ENCODE measurements at regions not wholly inside any gene's neighbourhood (a gene's known extent, or its start where the extent isn't known, plus 50 kb on each side); places are given as distances from the start of the nearest gene placed in this dataset.
"Not testable (repeated sequence)": the region's sequence is repeated elsewhere in the genome, so short reads cannot be mapped to it uniquely, and the experiment has no call there.

GRCh38 chr2:53536583-53537361, 230.8 kb upstream of the CHAC2 start:
- DNase-seq (ENCODE audit: low read depth in 2 of 2), result no peak

GRCh38 chr2:53535234-53535840, 232.3 kb upstream of the CHAC2 start:
- no peak for DNase-seq (ENCODE audit: low read depth in 2 of 2)

GRCh38 chr2:53530126-53530525, 237.5 kb upstream of the CHAC2 start:
- no peak for DNase-seq (ENCODE audit: low read depth in 2 of 2)

GRCh38 chr2:53527056-53527455, 240.5 kb upstream of the CHAC2 start:
- no peak for DNase-seq (ENCODE audit: low read depth in 2 of 2)

- DNase-seq (ENCODE audit: low read depth in 2 of 2), result no peak
These were observed 247.4 kb upstream of the CHAC2 start for GRCh38 chr2:53519918-53520841.

- DNase-seq (ENCODE audit: low read depth in 2 of 2), result no peak
These were observed 250.2 kb upstream of the CHAC2 start for GRCh38 chr2:53517406-53517805.

GRCh38 chr2:53516650-53517049, 251.0 kb upstream of the CHAC2 start:
- no peak for DNase-seq (ENCODE audit: low read depth in 2 of 2)

- no peak for DNase-seq (ENCODE audit: low read depth in 2 of 2)
These were observed 251.9 kb upstream of the CHAC2 start for GRCh38 chr2:53515435-53516332.

GRCh38 chr2:53513167-53513666, 254.4 kb upstream of the CHAC2 start:
- DNase-seq (ENCODE audit: low read depth in 2 of 2), result no peak

GRCh38 chr2:53512071-53512826, 255.4 kb upstream of the CHAC2 start:
- no peak for DNase-seq (ENCODE audit: low read depth in 2 of 2)

- no peak for DNase-seq (ENCODE audit: low read depth in 2 of 2)
These were observed 256.1 kb upstream of the CHAC2 start for GRCh38 chr2:53511549-53511948.

GRCh38 chr2:53510401-53510800, 257.2 kb upstream of the CHAC2 start:
- DNase-seq (ENCODE audit: low read depth in 2 of 2), result no peak

- no peak for DNase-seq (ENCODE audit: low read depth in 2 of 2)
These were observed 257.7 kb upstream of the CHAC2 start for GRCh38 chr2:53509831-53510388.

GRCh38 chr2:53508667-53509066, 258.9 kb upstream of the CHAC2 start:
- DNase-seq (ENCODE audit: low read depth in 2 of 2), result no peak

- DNase-seq (ENCODE audit: low read depth in 2 of 2), result not testable (repeated sequence)
These were observed 260.5 kb upstream of the CHAC2 start for GRCh38 chr2:53507070-53507469.

GRCh38 chr2:53505826-53506225, 261.8 kb upstream of the CHAC2 start:
- no peak for DNase-seq (ENCODE audit: low read depth in 2 of 2)

- no peak for DNase-seq (ENCODE audit: low read depth in 2 of 2)
These were observed 263.1 kb upstream of the CHAC2 start for GRCh38 chr2:53504507-53504906.

GRCh38 chr2:53500181-53500580, 267.4 kb upstream of the CHAC2 start:
- DNase-seq (ENCODE audit: low read depth in 2 of 2), result no peak

GRCh38 chr2:53498210-53498609, 269.4 kb upstream of the CHAC2 start:
- peak in 1 of 2 experiments; percentile 15 for DNase-seq (ENCODE audit: low read depth in 2 of 2)

- DNase-seq (ENCODE audit: low read depth in 2 of 2), result no peak
These were observed 270.6 kb upstream of the CHAC2 start for GRCh38 chr2:53497020-53497419.

All from fibroblast of skin of left biceps (primary cell).